ENCODE measurements at regions not wholly inside any gene's neighbourhood (a gene's known extent, or its start where the extent isn't known, plus 50 kb on each side); places are given as distances from the start of the nearest gene placed in this dataset.

DNA sequence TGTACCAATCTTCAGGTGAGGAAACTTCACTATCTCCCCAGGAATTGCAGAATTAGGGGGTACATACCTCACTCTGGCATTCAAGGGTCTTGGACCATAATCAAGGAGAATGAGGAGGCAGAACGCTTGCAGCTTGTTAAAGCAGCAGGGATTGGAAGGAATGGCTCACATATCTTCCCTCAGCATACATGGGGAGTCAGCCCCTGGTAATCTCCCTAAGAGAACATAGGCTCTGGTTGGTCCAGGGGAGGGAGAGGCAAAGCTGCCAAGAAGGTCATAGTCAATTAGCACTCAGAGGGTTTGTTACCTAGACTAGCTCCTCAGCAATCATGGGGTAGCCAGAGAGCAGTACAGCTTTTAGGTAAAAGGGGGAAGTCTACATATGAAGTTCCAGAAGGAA lies 256.8 kb downstream of the INSC start:
- H3K4me3 ChIP-seq (ENCODE audit: low read length), result no peak overlapping the region
- DNase-seq (ENCODE audit: low read depth), result no peak
- TF ChIP-seq, protein P1, sequence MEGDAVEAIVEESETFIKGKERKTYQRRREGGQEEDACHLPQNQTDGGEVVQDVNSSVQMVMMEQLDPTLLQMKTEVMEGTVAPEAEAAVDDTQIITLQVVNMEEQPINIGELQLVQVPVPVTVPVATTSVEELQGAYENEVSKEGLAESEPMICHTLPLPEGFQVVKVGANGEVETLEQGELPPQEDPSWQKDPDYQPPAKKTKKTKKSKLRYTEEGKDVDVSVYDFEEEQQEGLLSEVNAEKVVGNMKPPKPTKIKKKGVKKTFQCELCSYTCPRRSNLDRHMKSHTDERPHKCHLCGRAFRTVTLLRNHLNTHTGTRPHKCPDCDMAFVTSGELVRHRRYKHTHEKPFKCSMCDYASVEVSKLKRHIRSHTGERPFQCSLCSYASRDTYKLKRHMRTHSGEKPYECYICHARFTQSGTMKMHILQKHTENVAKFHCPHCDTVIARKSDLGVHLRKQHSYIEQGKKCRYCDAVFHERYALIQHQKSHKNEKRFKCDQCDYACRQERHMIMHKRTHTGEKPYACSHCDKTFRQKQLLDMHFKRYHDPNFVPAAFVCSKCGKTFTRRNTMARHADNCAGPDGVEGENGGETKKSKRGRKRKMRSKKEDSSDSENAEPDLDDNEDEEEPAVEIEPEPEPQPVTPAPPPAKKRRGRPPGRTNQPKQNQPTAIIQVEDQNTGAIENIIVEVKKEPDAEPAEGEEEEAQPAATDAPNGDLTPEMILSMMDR (IDR thresholded peaks at IDR 0.05; ENCODE audit: insufficient read depth, low read depth, low read length, missing control alignments), result no peak

DNA sequence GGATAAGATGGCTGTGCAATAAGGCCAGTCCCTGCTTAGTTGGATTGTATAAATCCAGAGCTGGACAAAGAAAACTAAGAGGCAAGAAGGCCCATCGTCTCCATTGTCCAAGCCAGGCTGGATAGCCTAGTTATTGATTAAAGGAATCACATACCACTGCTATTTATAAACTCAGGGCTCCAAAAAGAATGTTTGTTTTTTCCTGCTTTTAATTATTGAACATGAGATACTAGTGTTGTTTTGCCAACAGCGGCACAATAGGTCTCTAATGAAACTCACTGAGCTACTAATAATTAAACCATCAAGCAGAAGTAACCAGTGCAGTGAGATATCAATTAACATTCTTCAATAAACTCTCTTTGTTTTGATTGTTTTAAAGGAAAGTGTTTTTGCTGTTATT lies 259.7 kb downstream of the INSC start:
- no peak overlapping the region for H3K4me3 ChIP-seq (ENCODE audit: low read length)
- TF ChIP-seq, protein P1 (IDR thresholded peaks at IDR 0.05; ENCODE audit: insufficient read depth, low read depth, low read length, missing control alignments), result no peak
- no peak for DNase-seq (ENCODE audit: low read depth)

DNA sequence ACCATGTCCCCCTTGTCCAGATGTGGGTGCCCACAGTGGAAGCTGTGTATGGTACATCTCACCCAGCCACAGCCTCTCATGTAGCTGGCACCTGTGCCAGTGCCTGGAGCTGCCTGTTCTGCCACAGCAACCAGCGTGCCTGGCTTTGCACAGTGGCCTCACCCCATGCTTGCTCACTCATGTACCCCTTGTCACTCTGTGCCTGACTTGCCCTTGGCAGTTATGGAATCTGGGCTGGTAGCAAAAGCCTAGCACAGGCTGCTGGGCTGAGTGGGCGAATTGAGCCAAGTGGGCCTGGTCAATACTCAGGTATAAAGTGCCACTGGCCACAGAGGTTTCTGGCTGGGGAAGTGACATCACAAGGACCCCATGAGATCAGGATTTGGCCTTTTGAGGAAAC lies 264.2 kb downstream of the INSC start:
- no peak for DNase-seq (ENCODE audit: low read depth)
- TF ChIP-seq, protein P1 (IDR thresholded peaks at IDR 0.05; ENCODE audit: insufficient read depth, low read depth, low read length, missing control alignments), result no peak
- no peak overlapping the region for H3K4me3 ChIP-seq (ENCODE audit: low read length)

DNA sequence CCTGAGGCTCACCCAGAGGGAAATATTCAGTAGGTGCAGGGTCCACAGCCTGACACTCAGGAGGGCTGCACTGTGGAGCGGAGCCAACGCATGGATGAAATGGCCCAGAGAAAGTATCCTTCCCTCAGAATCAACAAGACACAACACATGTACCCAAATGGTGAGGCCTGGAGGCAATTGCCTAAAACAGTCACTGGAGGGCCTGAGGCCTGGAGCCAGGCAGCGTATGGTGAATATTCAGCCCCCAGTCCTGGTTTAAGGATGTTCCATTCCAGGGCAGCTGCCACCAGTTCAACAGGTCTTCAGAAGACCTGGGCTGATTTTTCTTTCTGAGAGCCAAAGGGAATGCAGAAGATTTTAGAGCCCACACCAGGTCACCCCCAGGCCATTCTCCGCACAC lies 264.8 kb downstream of the INSC start:
- no peak overlapping the region for H3K4me3 ChIP-seq (ENCODE audit: low read length)
- DNase-seq (ENCODE audit: low read depth), result no peak
- TF ChIP-seq, protein P1 (IDR thresholded peaks at IDR 0.05; ENCODE audit: insufficient read depth, low read depth, low read length, missing control alignments), result no peak

DNA sequence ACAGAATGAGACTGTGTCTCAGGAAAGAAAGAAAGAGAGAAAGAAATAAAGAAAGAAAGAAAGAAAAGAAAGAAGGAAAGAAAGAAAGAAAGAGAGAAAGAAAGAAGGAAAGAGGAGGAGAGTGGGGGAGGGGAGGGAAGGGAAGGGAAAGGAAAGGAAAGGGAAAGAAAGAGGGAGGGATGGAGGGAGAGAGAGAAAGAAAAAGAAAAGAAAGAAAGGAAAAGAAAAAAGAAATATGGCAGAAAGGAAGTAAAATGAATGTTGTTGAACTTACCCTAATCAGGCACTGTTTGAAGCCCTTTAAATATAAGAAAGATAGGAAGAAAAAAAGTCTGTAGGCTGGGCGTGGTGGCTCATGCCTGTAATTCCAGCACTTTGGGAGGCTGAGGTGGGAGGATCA lies 276.1 kb downstream of the INSC start:
- TF ChIP-seq, protein P1 (IDR thresholded peaks at IDR 0.05; ENCODE audit: insufficient read depth, low read depth, low read length, missing control alignments), result no peak
- DNase-seq (ENCODE audit: low read depth), result no peak
- H3K4me3 ChIP-seq (ENCODE audit: low read length), result no peak overlapping the region

DNA sequence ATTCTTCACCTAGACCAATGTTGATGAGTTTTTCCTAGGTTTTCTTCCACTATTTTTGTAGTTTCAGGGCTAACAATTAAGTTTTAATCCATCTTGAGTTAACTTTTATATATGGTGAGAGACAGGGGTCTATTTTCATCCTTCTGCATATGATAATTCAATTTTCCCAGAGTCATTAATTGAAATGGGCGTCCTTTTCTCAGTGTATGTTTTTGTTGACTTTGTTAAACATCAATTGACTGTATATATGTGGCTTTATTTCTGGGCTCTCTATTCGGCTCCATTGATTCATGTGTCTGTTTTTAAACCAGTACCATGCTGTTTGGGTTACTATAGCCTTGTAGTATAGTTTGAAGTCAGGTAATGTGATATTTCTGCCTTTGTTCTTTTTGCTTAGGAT lies 282.1 kb downstream of the INSC start:
- TF ChIP-seq, protein P1 (IDR thresholded peaks at IDR 0.05; ENCODE audit: insufficient read depth, low read depth, low read length, missing control alignments), result no peak
- no peak overlapping the region for H3K4me3 ChIP-seq (ENCODE audit: low read length)
- no peak for DNase-seq (ENCODE audit: low read depth)

DNA sequence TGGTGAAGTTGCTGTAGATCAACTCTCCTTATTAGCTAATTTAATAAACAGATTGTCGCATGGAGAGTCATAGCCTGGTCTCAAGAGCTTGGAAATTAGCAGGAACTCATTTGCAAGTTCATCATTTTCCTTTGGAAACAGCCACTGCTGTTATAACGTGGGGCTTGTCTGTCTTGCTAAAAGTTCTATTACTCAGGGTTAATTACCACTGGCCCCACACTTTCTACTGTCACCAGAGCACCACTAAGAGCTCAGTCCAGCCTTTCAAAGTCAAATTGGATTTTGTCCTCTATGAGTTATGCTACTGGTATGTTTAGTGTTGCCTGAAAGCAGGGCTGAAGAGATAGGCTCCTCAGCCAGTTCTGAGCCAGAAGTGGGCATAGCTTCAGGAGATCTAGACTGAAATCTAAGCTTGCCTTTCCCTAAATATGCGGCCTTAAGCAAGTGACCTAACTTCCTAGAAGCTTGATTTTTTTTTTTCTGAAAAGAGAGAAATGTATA lies 292.2 kb downstream of the INSC start:
- H3K4me3 ChIP-seq (ENCODE audit: low read length), result no peak overlapping the region
- no peak for DNase-seq (ENCODE audit: low read depth)
- TF ChIP-seq, protein P1 (IDR thresholded peaks at IDR 0.05; ENCODE audit: insufficient read depth, low read depth, low read length, missing control alignments), result no peak

Data from epithelial cell of esophagus (primary cell).